ENCODE measurements at regions not wholly inside any gene's neighbourhood (a gene's known extent, or its start where the extent isn't known, plus 50 kb on each side); places are given as distances from the start of the nearest gene placed in this dataset.

GRCh38 chr2:12844511-12844910 lies 127.8 kb downstream of the TRIB2 start (continued):
- TF ChIP-seq ZNF317 (CRISPR knock-in tag; IDR thresholded peaks at IDR 0.05; ENCODE audit: borderline replicate concordance, low read depth): no peak
- TF ChIP-seq, protein P1, sequence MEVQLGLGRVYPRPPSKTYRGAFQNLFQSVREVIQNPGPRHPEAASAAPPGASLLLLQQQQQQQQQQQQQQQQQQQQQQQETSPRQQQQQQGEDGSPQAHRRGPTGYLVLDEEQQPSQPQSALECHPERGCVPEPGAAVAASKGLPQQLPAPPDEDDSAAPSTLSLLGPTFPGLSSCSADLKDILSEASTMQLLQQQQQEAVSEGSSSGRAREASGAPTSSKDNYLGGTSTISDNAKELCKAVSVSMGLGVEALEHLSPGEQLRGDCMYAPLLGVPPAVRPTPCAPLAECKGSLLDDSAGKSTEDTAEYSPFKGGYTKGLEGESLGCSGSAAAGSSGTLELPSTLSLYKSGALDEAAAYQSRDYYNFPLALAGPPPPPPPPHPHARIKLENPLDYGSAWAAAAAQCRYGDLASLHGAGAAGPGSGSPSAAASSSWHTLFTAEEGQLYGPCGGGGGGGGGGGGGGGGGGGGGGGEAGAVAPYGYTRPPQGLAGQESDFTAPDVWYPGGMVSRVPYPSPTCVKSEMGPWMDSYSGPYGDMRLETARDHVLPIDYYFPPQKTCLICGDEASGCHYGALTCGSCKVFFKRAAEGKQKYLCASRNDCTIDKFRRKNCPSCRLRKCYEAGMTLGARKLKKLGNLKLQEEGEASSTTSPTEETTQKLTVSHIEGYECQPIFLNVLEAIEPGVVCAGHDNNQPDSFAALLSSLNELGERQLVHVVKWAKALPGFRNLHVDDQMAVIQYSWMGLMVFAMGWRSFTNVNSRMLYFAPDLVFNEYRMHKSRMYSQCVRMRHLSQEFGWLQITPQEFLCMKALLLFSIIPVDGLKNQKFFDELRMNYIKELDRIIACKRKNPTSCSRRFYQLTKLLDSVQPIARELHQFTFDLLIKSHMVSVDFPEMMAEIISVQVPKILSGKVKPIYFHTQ (CRISPR knock-in tag; IDR thresholded peaks at IDR 0.05): no peak
- TF ChIP-seq GABPB1 (CRISPR knock-in tag; IDR thresholded peaks at IDR 0.05): no peak
- TF ChIP-seq TCF7 (CRISPR knock-in tag; IDR thresholded peaks at IDR 0.05; ENCODE audit: low read depth): no peak
- no peak for TF ChIP-seq ERG (CRISPR knock-in tag; IDR thresholded peaks at IDR 0.05)

- peaks cover 3% of the 10 kb centered on the region; the same call in 1 of the 2 replicates for H3K4me1 Mint-ChIP-seq
- no peak for ATAC-seq
- ChIA-PET CTCF (no interaction called here), POLR2A (no interaction called here)
- H3K27ac Mint-ChIP-seq: no peak overlapping the region
- TF ChIP-seq ZNF219 (CRISPR knock-in tag; IDR thresholded peaks at IDR 0.05; ENCODE audit: borderline replicate concordance) (no peak), ELF4 (CRISPR knock-in tag; IDR thresholded peaks at IDR 0.05; ENCODE audit: low read depth) (no peak), ESRRA (CRISPR knock-in tag; IDR thresholded peaks at IDR 0.05; ENCODE audit: borderline replicate concordance) (no peak), ATF2 (CRISPR knock-in tag; IDR thresholded peaks at IDR 0.05; ENCODE audit: borderline replicate concordance, low read depth) (no peak)
- peaks cover 13% of the 10 kb centered on the region for H3K9me3 Mint-ChIP-seq
- H3K27me3 Mint-ChIP-seq (ENCODE audit: low read depth): no peaks in the 10 kb centered on the region
- no peak for DNase-seq (ENCODE audit: low spot score)
- no peak overlapping the region for H3K4me3 Mint-ChIP-seq
- H3K36me3 Mint-ChIP-seq: no peaks in the 10 kb centered on the region
These were observed 131.2 kb downstream of the TRIB2 start for GRCh38 chr2:12847694-12848575.

GRCh38 chr2:12852135-12852534 lies 135.4 kb downstream of the TRIB2 start:
- ChIA-PET CTCF (no interaction called here), POLR2A (no interaction called here)
- Mint-ChIP-seq H3K4me1 (no peaks in the 10 kb centered on the region), H3K36me3 (peaks cover 8% of the 10 kb centered on the region), H3K9me3 (peaks cover 31% of the 10 kb centered on the region), H3K4me3 (no peak overlapping the region), H3K27me3 (ENCODE audit: low read depth) (no peaks in the 10 kb centered on the region), H3K27ac (no peak overlapping the region)
- DNase-seq (ENCODE audit: low spot score) (no peak), ATAC-seq (no peak)
- TF ChIP-seq ZNF532 (CRISPR knock-in tag; IDR thresholded peaks at IDR 0.05; ENCODE audit: borderline replicate concordance): no peak
- no peak for TF ChIP-seq SMAD3 (CRISPR knock-in tag; IDR thresholded peaks at IDR 0.05; ENCODE audit: borderline replicate concordance)
- TF ChIP-seq, protein P2, sequence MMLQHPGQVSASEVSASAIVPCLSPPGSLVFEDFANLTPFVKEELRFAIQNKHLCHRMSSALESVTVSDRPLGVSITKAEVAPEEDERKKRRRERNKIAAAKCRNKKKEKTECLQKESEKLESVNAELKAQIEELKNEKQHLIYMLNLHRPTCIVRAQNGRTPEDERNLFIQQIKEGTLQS (CRISPR knock-in tag; conservative IDR thresholded peaks at IDR 0.05): no peak
- TF ChIP-seq NR1H2 (CRISPR knock-in tag; IDR thresholded peaks at IDR 0.05): no peak
- TF ChIP-seq ZNF423 (CRISPR knock-in tag; IDR thresholded peaks at IDR 0.05): no peak
- TF ChIP-seq, protein P3, sequence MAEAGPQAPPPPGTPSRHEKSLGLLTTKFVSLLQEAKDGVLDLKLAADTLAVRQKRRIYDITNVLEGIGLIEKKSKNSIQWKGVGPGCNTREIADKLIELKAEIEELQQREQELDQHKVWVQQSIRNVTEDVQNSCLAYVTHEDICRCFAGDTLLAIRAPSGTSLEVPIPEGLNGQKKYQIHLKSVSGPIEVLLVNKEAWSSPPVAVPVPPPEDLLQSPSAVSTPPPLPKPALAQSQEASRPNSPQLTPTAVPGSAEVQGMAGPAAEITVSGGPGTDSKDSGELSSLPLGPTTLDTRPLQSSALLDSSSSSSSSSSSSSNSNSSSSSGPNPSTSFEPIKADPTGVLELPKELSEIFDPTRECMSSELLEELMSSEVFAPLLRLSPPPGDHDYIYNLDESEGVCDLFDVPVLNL (CRISPR knock-in tag; IDR thresholded peaks at IDR 0.05; ENCODE audit: borderline replicate concordance, low read depth): no peak
- TF ChIP-seq AFF4 (CRISPR knock-in tag; IDR thresholded peaks at IDR 0.05; ENCODE audit: borderline replicate concordance): no peak

Data from WTC11 (cell line).